Activated gamma-delta T cell (primary cell): ENCODE measurements at regions not wholly inside any gene's neighbourhood (a gene's known extent, or its start where the extent isn't known, plus 50 kb on each side); places are given as distances from the start of the nearest gene placed in this dataset.

Source experiments
- DNase-seq: peaks from one replicate; lab custom pipeline; 2025; lab: John Stamatoyannopoulos, UW

DNA sequence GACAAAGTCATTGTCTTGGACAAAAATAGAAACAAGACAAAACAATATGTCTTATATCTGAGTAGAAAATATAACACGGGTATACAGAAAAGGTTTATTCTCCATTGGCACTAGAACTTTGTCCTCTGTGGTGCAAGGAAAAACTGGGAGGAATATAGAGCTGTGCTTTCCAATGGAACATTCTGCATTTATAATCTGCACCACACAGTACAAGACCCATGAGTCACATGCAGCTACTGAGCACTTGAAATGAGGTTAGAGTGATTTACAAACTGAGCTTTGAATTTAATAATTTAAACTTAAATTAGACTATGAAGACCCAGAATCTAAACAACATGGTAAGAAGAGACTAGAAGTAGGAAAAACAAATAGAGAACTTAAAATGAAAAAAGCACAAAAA is 86.1 kb downstream of the RAP2A start:
- no peak for DNase-seq

DNA sequence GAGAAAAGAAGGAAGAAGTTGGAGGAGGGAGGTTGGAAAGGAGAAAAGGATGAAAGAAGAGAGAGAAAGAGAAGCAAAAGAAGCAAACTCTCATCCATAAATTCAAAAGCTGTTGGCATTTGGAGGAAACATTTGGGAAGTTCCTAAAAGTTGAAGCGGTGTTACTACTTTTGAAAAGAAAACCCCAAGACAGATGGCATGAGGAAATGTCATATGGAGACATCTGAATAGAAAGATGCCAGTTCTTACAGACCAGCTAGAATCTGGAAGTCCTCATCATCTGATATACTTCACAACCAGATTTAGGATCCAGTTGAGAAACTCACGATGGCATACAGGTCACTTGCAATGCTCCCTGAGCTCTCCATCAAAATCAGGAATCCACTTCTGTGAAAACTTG is 86.9 kb downstream of the RAP2A start:
- DNase-seq: no peak

DNA sequence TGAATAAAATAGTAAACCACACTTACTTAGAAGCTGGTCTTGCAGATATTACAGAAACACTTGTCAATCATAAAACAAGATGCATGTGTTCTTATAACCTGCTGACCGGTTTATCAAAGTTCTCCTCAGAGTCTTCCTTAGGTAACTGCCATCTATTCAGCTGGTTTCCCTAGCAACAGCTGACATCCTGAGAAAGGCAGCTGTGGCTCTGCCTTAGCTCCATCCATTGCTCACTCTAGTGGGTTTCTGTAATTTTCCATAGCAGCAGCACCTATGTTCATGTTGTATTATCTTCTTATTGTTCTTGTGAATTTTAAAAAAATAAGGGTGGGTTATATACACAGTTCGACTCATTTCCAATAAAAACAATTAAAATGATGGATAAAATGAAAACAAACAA is 87.8 kb downstream of the RAP2A start:
- DNase-seq: no peak

DNA sequence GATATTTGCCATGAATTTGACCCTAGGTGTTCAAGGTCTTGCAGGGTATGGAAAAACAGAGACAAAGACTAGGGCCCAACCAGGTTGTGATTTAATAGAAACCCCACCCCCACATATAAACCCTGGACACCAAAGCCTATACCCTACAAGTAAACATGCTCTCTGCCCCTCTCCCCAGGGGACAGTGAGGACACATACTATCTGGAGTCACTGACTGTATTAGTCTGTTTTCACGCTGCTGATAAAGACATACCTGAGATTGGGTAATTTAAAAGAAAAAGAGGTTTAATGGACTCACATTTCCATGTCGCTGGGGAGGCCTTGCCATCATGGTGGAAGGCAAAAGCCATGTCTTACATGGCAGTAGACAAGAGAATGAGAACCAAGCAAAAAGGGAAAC is 88.3 kb downstream of the RAP2A start:
- DNase-seq: no peak

DNA sequence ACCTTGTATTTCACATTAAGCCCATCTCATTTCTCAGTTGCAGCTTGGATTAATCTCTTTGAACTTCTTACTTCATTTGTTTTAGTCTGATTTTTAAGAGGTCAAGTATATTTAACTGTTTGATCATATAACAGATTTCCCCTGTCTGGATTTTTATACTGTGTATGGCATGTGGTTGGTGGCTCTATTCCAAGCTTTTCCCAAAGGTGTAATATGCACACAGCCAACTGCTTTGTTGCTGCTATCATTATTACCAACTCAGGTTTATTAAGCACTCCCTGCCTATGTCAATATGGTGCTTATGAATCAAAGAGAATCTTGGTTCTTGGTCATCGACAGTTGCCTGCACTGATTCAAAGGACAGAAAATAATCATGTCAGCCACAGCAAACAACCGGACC is 92.6 kb downstream of the RAP2A start:
- DNase-seq: no peak

DNA sequence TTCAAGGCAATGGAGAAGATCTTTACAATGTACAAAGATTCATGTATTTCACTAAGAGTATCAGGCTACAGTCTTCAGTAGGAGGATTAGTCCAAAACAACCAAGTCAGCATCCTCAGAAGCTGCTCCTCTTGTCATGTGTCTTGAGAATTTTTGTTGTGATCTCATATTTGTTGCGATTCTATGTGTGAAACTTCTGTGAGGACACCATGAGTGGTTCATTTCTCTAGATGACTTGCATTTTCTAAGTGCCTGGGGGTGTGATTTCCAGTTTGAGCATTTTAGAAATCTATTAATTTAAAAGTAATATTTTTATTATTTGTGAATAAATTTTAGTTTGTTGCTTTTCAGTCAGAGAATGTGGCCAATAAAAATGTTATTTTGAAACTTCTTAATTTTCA is 94.5 kb downstream of the RAP2A start:
- DNase-seq: no peak

DNA sequence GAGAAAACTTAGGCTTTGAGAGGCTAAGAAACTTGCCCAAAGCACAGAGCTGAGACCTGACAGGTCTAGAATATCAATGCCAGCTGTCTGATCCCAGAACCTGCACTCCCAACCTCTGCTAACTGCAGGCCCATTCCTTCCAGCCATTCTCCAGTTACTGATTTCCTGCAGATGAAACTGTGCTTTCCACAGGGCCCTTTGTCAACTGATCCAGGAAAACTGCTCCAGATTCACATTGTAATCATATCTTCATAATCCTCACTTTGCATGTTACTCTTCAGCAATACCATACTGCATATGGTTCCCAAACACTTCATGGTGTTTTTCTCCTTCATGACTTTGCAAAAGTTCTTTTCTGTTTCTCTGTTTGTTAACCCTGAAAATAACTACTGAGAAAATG is 100.6 kb downstream of the RAP2A start:
- no peak for DNase-seq

DNA sequence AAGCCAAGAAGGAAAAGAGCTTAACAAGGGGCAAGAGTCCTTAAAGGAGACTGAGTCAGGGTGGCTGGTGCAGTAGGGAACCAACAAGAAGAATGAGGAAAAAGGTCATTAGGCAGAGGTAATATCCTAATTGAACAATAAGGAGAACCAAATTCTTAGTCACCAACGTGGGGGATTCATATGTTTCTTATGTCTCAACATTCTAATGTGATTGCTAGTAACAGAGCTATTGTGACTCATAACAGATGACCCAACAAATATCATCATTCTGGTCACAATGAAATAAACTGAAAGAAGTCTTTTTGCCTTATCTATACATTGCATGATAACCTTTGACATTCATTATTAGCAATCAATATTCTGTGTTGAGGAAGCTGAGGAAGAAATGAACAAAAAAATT is 101.6 kb downstream of the RAP2A start:
- DNase-seq: no peak

DNA sequence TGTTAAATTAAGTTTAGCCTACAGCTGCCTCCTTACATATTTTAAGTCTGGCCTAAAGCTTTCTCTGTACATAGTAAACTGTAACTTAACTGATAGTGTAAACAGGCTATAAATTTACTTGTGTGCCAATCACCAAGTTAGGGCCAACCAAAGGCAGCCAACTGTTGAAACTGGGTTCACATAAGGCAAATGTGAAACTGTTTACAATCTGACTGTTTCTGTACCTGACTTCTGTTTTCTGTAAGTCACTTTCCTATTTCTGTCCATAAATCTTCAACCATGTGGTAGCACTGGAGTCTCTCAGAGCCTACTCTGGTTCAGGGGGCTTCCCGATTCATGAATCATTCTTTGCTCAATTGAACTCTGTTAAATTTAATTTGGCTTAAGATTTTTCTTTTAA is 103.1 kb downstream of the RAP2A start:
- no peak for DNase-seq

DNA sequence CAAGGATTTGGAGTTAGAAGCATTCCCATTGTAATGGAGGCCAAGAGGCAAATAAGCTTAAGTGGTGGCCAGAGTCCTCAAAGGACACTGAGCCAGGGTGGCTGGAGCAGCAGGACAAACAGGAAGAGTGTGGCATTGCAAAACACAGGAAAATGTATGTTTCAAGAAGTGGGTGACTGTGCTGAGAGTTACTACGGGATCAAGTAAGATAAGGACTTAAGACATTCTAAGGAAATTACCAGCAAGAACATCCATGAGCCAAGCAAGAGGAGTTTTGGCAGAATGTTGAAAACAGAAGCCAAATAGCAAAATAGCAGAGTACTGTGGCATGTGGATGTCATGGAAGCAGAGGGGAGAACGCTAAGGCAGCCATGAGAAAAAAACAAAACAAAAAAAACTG is 104.2 kb downstream of the RAP2A start:
- DNase-seq: no peak

DNA sequence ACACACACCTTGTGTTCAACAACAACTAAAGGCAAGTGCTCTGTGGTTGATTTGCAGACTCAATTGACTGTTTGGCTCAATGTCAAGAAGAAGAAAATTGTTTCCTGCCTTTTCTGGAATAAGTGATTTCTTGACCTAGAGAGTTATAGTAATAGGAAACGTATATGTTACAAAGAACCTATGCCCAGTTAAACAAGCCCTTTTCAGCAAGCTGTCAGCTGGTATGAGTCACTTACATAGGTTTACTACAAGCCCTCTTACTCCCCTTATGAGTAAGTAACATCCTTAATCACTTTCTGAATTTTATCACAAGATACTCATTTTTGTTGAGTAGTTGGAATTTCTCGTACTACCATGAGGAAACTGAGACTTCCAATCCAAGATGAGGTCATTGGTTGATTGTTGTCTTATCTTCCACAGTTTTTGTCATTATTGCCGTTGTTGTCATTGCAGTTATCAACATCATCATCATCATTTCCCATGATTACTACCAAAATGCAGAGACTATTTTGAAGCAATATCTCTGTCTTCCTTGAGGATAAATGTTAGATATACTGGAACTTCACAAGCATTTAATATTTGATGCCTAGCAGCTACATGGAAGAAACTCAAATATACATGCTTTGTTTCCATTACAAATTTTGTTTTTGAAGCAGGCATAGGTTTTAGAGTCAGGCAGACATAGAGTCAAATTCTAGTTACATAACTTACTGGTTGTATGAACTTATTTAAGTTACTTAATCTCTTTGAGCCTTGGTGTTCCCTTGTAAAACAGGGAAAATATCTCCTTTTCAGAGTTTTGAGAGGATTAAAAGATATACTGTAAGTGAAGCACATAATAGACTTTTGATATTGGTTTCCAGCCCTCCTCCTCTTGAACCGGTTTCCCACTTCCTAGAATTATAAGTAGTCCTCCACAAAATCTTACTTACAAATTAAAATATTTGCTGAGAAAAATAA is 106.0 kb downstream of the RAP2A start:
- DNase-seq: no peak

DNA sequence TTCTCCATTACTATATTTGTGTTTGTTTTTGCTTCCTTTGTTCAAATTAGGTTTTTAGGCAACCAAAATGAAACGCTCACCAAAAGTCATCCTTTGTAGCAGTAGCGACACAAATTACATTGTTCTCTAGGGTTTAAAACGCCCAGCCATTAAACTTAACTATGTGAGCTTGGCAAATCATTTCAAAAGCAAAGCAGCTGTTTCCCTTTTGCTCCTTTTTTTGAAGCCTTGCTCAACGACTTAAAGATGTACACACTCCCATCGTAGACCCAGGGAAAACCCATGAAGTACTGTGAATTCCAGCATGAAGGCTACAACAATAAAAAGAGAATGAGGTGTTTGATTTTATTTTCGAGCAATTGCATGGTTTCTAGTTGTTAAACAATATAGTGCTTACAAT is 106.7 kb downstream of the RAP2A start:
- no peak for DNase-seq

DNA sequence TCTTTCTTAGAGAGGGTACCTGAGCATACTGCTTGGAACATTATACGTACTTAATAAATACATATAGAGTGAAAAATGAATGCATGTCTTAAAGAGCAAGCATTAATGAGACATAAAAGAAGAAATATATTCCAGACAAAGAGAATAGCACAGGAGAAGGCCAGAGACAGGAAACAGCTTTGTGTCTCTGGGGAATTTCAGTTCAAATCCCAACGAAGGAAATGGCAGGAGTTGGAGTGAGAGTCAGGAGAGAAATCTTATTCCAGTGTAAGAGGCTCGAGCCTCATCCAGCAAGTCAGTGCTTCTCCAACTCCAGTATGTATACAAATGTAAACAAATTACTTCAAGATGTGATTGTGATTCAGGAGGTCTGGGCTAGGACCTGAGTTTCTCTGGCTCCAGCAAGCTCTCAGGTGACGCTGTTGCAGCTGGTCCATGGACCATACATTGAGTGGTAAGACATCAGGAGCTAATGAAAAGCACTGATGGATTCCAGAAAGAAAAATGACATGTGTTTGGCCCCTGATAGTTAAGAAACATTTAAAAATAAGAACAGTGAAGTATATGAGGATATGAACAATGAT is 108.2 kb downstream of the RAP2A start:
- DNase-seq: no peak

DNA sequence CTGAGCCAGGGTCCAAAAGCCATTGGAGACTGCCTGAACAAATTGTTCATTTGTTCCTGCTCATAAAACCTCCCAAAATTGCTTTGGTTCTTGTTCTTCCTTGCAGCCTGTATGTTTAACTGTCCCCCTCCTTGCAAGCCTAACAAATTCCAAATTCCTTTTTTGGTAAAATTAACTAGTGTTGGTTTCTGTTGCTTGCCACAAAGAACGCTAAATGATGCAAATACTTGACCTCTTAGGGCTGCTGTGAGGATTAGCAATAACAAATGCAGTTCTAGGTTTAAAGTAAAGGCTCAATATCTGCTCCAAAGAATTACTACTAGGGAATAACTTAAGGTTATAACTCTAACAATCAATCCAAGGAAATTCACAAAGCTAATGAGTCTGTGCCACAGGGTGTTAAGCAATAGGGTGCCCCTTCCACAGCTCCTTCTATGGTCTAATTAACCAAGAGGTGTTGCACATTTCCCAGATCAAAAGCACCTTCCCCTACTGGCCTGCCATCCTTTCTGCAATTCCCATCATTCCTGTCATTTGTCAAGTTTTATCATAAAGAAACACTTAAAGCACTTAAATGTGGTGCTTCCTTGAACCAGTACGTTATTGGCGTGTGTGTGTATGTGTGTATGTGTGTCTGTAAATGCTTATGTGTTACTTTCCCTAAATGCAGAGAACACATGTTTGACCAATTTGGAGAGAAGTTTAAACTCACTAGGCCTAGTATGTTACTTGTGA is 110.2 kb downstream of the RAP2A start:
- no peak for DNase-seq

DNA sequence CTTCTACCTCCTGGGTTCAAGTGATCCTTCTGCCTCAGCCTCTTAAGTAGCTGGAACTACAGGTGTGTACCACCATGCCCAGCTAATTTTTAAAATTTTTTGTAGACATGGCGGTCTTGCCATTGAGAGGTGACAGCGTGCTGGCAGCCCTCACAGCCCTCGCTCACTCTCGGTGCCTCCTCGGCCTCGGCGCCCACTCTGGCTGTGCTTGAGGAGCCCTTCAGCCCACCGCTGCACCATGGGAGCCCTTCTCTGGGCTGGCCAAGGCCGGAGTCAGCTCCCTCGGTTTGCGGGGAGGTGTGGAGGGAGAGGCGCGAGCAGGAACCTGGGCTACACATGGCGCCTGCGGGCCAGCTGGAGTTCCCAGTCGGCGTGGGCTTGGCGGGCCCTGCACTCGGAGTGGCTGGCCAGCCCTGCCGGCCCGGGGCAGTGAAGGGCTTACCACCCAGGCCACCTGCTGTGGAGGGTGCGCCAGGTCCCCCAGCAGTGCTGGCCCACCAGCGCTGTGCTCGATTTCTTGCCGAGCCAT is 111.1 kb downstream of the RAP2A start:
- DNase-seq: peak; percentile 6

DNA sequence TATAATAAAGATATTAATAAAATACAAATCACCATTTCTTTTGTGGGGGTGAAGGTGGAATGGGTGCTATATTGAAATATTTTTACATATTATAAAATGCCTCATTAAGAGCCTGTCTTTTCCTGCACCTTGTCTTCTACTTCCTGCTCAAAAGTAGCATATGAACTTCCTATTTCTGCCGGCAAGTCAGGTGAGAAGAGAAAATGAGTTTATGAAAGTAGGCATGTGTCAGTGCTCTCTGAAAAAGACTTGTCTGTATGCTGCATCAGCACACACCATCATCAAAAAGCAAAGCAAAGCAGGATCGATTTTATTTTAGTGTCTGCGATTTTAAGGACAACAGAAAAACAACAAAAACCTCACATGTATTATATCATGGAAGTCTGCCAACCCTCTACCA is 114.2 kb downstream of the RAP2A start:
- DNase-seq: no peak

DNA sequence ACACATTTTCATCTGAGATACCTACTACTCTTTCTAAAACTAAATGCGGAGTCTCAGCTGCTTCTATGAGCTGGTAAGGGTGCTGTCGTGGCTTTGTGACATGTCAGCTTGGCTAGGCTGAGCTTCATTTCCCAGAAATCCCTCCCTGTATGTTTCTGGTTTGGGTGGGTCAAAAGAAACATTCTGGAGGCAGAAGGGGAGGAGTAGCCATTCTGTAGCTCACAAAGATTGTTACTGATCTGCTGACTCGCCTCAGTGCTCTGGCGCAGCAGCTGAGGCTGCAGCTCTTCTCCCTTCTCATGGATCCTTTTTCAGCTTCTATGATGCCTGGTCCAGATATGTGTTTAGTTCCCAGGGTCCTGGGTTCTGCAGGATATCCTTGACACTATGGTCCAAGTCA is 114.7 kb downstream of the RAP2A start:
- DNase-seq: no peak

DNA sequence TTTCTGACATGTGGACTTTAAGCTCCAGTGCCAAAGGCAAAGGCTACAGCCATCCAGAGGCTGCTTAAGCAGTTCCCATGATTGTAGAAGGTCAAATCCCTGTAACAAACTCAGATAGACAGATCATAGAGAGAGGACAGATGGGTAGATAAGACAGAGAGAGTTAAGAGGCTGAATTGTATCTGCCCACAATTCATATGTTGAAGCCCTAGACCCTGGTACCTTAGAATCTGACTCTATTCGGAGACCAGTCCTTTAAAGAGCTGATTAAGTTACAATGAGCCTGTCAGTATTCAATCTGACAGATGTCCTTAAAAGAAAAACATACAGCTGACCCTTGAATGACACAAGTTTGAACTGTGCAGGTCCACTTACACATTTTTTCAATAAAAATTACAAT is 115.2 kb downstream of the RAP2A start:
- no peak for DNase-seq

DNA sequence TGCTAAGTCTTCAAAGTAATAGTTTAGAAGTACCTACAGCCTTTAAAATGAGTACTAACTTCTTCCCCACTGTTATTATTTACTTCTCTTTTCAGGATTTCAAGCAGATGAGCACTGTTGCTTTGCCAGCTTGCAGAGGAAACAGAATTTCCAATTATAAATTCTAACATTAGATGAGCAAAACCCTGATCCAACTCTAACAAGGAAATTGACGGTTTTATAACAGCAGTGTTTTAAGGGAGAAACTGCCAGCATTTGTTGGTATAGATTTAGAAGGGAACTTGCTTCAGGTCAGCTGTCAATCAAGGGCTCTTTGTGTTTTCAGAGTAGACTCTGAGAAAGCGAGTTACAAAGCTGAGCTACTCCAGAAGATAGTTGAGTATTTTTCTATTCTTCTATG is 120.5 kb downstream of the RAP2A start:
- no peak for DNase-seq

DNA sequence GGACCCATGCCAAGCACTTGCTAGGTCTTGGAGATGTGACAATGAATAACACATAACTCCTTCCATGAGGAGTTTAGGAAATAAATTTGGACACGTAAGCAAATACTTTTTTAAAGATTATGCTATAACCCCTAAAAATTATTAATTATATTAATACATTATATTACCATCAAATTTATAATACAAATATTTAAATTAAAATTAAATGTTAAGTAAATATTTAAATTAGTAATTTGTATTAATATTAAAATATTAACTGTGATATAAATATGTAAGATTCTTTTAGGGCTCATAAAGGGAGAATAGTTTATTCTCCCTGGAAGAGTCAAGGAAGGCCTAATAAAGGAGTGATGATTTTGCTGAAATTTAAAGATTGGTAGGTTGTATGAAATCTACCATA is 121.1 kb downstream of the RAP2A start:
- no peak for DNase-seq

DNA sequence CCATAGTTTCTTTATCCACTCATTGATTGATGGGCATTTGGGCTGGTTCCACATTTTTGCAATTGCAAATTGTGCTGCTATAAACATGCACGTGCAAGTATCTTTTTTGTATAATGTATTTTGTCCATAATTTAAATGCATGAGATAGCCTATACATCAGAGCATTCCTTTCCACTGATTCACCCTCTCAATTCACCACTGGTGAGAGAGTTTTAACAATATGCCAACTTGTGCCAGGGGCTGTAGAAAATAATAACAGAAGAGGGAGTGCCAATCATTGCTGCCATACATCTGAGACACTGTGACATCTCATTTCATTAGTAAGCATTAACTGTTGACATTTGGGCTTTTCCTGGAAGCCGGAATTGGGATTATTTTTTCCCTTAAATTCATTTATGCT is 125.1 kb downstream of the RAP2A start:
- DNase-seq: no peak

DNA sequence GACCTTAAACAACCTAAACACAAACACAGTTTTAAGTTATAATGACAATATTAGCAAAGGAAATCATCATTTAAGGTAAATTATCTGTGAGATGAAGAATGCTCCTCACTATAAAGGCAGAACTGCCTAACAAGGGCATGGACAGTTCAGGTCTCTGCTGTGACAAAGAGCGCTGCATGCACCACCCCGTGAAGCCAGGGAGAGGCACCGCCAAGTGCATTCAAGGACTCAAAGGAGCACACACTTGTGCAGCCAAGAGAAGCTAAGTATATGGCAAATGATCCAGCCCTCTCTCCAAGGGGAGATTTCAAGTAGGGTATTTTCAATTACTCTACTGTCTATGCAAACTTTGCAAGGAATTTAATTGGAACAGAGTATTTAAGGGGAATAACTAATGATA is 126.0 kb downstream of the RAP2A start:
- no peak for DNase-seq

DNA sequence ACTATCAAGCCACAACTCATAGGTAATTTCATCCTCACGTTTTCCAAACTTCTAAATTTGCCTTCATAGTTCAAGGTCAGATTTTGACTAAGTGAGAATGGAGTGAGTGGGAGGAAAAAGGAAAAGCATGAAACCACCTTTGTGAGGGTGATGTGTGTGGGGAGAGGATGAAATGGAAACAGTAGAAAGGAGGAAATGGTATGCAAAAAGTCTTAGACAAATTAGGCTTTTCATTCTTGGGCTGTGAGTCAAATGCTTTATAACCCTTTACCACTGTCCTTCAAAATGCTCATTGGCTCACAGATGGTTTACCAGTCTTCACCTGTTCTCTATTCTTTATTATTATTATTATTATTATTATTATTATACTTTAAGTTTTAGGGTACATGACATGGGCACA is 127.2 kb downstream of the RAP2A start:
- no peak for DNase-seq
